SK-N-SH treated with all-trans-retinoic acid at 6 μM for 48 hours (cell line): ENCODE measurements at regions not wholly inside any gene's neighbourhood (a gene's known extent, or its start where the extent isn't known, plus 50 kb on each side); places are given as distances from the start of the nearest gene placed in this dataset.
"Not testable (repeated sequence)": the region's sequence is repeated elsewhere in the genome, so short reads cannot be mapped to it uniquely, and the experiment has no call there.

ENCODE experiments used
- ATAC-seq: fragments of 200-7000 bp; cut with Tn5 transposase; 3 replicates; pipeline ENCODE4 v1.9.1; 2020; ENCODE audit warnings: mild to moderate bottlenecking, moderate library complexity
- BACH2 ChIP-seq: fragments of 250-450 bp; sonication (Bioruptor Pico); IDR thresholded peaks from 2 replicates; pipeline ENCODE4 v1.9.0; 2021; ENCODE audit warnings: mild to moderate bottlenecking, borderline replicate concordance
- CSDC2 ChIP-seq: fragments of 250-450 bp; sonication (Bioruptor Pico); IDR thresholded peaks from 2 replicates; pipeline ENCODE4 v1.5.0; 2020; ENCODE audit warnings: mild to moderate bottlenecking, moderate library complexity
- ESRRG ChIP-seq: fragments of 250-450 bp; sonication (Bioruptor Pico); IDR thresholded peaks from 2 replicates; pipeline ENCODE4 v1.6.1; 2021; ENCODE audit warnings: mild to moderate bottlenecking
- GLIS3 ChIP-seq: fragments of 250-450 bp; sonication (Bioruptor Pico); IDR thresholded peaks from 2 replicates; pipeline ENCODE4 v1.5.0; 2020; ENCODE audit warnings: mild to moderate bottlenecking, moderate library complexity
- PPARA ChIP-seq: fragments of 250-450 bp; sonication (Bioruptor Pico); IDR thresholded peaks from 2 replicates; pipeline ENCODE4 v1.5.0; 2020; ENCODE audit warnings: mild to moderate bottlenecking, borderline replicate concordance
- RARB ChIP-seq: fragments of 250-450 bp; sonication (Bioruptor Pico); IDR thresholded peaks from 2 replicates; pipeline ENCODE4 v1.8.0; 2021; ENCODE audit warnings: mild to moderate bottlenecking, moderate library complexity
- SNAI2 ChIP-seq: fragments of 250-450 bp; sonication (Bioruptor Pico); IDR thresholded peaks from 2 replicates; pipeline ENCODE4 v1.5.0; 2020; ENCODE audit warnings: mild to moderate bottlenecking, moderate library complexity
- TCF4 ChIP-seq: fragments of 250-450 bp; sonication (Bioruptor Pico); IDR thresholded peaks from 2 replicates; pipeline ENCODE4 v1.8.0; 2021; ENCODE audit warnings: mild to moderate bottlenecking, moderate library complexity, borderline replicate concordance
- TOX ChIP-seq: fragments of 250-450 bp; sonication (Bioruptor Pico); IDR thresholded peaks from 2 replicates; pipeline ENCODE4 v1.8.0; 2021; ENCODE audit warnings: mild to moderate bottlenecking, moderate library complexity, borderline replicate concordance
- ZFP3 ChIP-seq: fragments of 250-450 bp; sonication (Bioruptor Pico); IDR thresholded peaks from 2 replicates; pipeline ENCODE4 v1.5.0; 2020; ENCODE audit warnings: mild to moderate bottlenecking, moderate library complexity
- ZFP30 ChIP-seq: fragments of 450-650 bp; formaldehyde crosslinking; IDR thresholded peaks from 2 replicates; pipeline ENCODE4 v1.5.0; 2022; ENCODE audit warnings: mild to moderate bottlenecking, moderate library complexity
- ZNF70 ChIP-seq: fragments of 450-650 bp; formaldehyde crosslinking; IDR thresholded peaks from 2 replicates; pipeline ENCODE4 v1.5.0; 2020; ENCODE audit warnings: mild to moderate bottlenecking, moderate library complexity
- TF ChIP-seq, protein P1 (sequence below): fragments of 250-450 bp; sonication (Bioruptor Pico); IDR thresholded peaks from 2 replicates; pipeline ENCODE4 v1.8.0; 2021; ENCODE audit warnings: low read depth, mild to moderate bottlenecking, moderate library complexity, borderline replicate concordance
- TF ChIP-seq, protein P2 (sequence below): fragments of 250-450 bp; sonication (Bioruptor Pico); IDR thresholded peaks from 2 replicates; pipeline ENCODE4 v1.5.1; 2020; ENCODE audit warnings: low read depth, mild to moderate bottlenecking, moderate library complexity
- TF ChIP-seq, protein P3 (sequence below): fragments of 250-450 bp; sonication (Bioruptor Pico); IDR thresholded peaks from 2 replicates; pipeline ENCODE4 v1.5.1; 2021; ENCODE audit warnings: mild to moderate bottlenecking, moderate library complexity
- TF ChIP-seq, protein P4 (sequence below): fragments of 250-450 bp; sonication (Bioruptor Pico); IDR thresholded peaks from 2 replicates; pipeline ENCODE4 v1.5.0; 2020; ENCODE audit warnings: mild to moderate bottlenecking, moderate library complexity
- TF ChIP-seq, protein P5 (sequence below): fragments of 250-450 bp; sonication (Bioruptor Pico); IDR thresholded peaks from 2 replicates; pipeline ENCODE4 v1.8.0; 2020; ENCODE audit warnings: mild to moderate bottlenecking, moderate library complexity, borderline replicate concordance

DNA sequence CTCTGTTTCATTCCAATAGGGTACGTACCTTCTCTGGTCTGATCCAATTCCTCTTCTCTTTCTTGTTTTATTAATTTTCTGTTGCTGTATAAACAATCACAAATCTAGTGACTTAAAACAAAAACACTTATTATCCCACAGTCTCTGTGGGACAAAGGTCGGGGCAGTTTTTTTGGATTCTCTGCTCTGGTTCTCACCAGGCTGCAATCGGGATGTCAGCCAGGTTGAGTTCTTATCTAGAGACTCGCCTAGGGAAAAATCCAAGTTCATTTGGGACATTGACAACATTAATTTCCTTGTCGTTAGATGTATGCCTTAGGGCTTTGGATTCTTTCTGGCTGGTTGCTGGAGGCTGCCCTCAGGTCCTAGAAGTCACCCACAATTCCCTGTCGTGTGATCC lies 430.5 kb upstream of the RORB start (continued):
- TF ChIP-seq, protein P1, sequence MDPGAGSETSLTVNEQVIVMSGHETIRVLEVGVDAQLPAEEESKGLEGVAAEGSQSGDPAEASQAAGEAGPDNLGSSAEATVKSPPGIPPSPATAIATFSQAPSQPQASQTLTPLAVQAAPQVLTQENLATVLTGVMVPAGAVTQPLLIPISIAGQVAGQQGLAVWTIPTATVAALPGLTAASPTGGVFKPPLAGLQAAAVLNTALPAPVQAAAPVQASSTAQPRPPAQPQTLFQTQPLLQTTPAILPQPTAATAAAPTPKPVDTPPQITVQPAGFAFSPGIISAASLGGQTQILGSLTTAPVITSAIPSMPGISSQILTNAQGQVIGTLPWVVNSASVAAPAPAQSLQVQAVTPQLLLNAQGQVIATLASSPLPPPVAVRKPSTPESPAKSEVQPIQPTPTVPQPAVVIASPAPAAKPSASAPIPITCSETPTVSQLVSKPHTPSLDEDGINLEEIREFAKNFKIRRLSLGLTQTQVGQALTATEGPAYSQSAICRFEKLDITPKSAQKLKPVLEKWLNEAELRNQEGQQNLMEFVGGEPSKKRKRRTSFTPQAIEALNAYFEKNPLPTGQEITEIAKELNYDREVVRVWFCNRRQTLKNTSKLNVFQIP: no peak
- TF ChIP-seq SNAI2 (CRISPR knock-in tag): no peak

DNA sequence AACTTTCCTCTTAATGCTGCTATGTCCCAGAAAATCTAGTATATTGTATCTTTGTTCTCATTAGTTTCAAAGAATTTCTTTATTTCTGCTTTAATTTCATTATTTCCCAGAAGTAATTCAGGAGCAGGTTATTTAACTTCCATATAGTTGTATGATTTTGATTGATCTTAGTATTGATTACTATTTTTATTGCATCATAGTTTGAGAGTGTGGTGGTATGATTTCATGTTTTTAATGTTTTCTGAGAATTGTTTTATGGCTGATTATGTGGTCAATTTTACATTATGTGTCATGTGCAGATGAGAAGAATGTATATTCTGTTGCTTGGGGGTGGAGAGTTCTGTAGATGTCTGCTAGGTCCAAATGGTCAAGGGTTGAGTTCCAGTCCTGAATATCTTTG lies 425.6 kb upstream of the RORB start:
- TF ChIP-seq BACH2 (no peak), SNAI2 (CRISPR knock-in tag) (no peak)
- ATAC-seq: no peak

DNA sequence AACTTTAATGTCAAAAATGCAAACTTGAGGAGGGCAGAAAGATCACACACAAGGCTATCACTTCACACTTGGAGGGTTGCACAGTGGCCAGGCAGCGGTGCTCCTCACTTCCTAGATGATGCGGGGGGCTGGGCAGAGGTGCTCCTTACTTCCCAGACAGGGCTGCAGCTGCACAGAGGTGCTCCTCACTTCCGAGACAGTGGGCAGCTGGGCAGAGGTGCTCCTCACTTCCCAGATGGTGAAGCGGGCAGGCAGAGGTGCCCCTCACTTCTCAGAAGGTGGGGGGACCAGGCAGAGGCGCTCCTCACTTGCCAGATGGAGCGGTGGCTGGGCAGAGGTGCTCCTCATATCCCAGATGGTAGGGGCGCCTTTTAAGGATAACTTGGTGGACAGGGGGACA lies 423.2 kb upstream of the RORB start:
- TF ChIP-seq CSDC2 (CRISPR knock-in tag) (no peak), RARB (CRISPR knock-in tag) (no peak), ZNF70 (no peak), ZFP30 (no peak)
- TF ChIP-seq, protein P2, sequence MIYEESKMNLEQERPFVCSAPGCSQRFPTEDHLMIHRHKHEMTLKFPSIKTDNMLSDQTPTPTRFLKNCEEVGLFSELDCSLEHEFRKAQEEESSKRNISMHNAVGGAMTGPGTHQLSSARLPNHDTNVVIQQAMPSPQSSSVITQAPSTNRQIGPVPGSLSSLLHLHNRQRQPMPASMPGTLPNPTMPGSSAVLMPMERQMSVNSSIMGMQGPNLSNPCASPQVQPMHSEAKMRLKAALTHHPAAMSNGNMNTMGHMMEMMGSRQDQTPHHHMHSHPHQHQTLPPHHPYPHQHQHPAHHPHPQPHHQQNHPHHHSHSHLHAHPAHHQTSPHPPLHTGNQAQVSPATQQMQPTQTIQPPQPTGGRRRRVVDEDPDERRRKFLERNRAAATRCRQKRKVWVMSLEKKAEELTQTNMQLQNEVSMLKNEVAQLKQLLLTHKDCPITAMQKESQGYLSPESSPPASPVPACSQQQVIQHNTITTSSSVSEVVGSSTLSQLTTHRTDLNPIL (CRISPR knock-in tag): no peak
- TF ChIP-seq, protein P3, sequence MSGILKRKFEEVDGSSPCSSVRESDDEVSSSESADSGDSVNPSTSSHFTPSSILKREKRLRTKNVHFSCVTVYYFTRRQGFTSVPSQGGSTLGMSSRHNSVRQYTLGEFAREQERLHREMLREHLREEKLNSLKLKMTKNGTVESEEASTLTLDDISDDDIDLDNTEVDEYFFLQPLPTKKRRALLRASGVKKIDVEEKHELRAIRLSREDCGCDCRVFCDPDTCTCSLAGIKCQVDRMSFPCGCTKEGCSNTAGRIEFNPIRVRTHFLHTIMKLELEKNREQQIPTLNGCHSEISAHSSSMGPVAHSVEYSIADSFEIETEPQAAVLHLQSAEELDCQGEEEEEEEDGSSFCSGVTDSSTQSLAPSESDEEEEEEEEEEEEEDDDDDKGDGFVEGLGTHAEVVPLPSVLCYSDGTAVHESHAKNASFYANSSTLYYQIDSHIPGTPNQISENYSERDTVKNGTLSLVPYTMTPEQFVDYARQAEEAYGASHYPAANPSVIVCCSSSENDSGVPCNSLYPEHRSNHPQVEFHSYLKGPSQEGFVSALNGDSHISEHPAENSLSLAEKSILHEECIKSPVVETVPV (CRISPR knock-in tag): no peak
- ATAC-seq: no peak

DNA sequence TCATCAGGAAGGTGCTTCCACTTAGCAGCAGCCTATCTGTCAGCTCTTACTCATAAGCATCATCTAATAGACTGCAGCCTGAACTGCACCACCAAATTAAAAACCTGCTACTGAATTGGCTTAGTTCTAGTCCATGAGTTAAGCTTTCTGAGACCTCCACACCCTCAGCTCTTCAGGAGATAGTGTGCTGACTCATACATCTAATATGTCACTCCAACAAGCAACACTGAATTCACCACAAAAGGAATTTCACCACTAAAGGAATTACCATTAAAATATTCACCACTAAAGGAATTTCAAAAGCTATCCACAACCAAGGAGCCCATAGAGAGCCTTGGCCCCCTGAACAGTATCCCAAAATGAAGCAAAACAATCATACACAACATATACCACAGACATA lies 418.5 kb upstream of the RORB start:
- ATAC-seq: no peak
- TF ChIP-seq, protein P4, sequence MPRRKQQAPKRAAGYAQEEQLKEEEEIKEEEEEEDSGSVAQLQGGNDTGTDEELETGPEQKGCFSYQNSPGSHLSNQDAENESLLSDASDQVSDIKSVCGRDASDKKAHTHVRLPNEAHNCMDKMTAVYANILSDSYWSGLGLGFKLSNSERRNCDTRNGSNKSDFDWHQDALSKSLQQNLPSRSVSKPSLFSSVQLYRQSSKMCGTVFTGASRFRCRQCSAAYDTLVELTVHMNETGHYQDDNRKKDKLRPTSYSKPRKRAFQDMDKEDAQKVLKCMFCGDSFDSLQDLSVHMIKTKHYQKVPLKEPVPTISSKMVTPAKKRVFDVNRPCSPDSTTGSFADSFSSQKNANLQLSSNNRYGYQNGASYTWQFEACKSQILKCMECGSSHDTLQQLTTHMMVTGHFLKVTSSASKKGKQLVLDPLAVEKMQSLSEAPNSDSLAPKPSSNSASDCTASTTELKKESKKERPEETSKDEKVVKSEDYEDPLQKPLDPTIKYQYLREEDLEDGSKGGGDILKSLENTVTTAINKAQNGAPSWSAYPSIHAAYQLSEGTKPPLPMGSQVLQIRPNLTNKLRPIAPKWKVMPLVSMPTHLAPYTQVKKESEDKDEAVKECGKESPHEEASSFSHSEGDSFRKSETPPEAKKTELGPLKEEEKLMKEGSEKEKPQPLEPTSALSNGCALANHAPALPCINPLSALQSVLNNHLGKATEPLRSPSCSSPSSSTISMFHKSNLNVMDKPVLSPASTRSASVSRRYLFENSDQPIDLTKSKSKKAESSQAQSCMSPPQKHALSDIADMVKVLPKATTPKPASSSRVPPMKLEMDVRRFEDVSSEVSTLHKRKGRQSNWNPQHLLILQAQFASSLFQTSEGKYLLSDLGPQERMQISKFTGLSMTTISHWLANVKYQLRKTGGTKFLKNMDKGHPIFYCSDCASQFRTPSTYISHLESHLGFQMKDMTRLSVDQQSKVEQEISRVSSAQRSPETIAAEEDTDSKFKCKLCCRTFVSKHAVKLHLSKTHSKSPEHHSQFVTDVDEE (CRISPR knock-in tag): no peak
- no peak for TF ChIP-seq BACH2
- TF ChIP-seq ESRRG: no peak
- TF ChIP-seq ZFP3 (CRISPR knock-in tag): no peak

DNA sequence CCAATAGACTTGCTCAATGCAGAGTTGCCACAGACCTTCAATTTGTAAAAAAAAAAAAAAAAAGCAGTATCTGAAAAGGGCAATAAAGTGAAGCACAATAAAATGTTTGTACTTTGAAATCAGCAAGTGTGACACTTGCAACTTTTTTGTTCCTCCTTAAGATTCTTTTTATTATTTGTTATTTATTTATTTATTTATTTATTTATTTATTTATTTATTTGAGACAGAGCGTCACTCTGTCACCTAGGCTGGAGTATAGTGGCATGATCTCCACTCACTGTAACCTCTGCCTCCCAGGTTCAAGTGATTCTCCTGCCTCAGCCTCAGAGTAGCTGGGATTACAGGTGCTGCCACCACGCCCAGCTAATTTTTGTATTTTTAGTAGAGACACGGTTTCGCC lies 416.5 kb upstream of the RORB start:
- ATAC-seq: not testable (repeated sequence)

DNA sequence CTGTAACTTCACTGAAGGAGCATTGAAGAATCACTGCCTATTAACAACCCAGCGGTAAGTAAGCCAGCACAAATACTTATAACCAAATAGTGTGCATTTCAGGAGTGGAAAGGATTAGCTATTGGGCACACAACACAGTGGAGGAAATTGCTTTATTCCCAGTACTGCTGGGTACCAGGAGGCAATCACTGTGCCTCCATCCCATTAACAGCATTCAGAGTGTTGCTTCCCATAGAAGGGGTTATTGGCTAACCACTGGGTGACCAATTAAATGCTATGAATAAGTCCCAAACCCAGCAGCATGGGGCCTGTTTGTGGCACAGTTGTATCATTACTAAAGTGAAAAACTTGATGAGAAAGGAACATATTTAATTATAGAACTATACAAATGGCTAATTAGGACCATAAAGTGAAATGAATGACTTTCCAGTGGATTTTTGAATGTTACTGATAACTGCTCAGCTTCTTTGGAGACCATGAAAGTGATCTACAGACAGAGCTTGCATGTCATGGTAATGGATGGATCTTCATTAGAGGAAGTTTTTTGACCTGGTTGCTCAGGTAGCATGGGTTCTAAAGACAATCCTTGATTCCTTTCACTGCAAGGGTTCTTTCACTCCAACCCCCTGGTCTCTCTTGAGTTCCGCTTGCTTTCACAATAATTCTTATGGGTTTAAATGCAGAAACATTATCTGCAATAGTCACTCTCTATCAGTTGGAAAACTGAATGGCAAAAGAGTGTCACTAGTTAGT lies 413.3 kb upstream of the RORB start:
- ATAC-seq: no peak
- no peak for TF ChIP-seq TCF4 (CRISPR knock-in tag)
- no peak for TF ChIP-seq ESRRG
- TF ChIP-seq, protein P4 (CRISPR knock-in tag): no peak
- no peak for TF ChIP-seq PPARA
- TF ChIP-seq CSDC2 (CRISPR knock-in tag): no peak
- TF ChIP-seq, protein P5, sequence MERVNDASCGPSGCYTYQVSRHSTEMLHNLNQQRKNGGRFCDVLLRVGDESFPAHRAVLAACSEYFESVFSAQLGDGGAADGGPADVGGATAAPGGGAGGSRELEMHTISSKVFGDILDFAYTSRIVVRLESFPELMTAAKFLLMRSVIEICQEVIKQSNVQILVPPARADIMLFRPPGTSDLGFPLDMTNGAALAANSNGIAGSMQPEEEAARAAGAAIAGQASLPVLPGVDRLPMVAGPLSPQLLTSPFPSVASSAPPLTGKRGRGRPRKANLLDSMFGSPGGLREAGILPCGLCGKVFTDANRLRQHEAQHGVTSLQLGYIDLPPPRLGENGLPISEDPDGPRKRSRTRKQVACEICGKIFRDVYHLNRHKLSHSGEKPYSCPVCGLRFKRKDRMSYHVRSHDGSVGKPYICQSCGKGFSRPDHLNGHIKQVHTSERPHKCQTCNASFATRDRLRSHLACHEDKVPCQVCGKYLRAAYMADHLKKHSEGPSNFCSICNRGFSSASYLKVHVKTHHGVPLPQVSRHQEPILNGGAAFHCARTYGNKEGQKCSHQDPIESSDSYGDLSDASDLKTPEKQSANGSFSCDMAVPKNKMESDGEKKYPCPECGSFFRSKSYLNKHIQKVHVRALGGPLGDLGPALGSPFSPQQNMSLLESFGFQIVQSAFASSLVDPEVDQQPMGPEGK (CRISPR knock-in tag): no peak
- TF ChIP-seq, protein P3 (CRISPR knock-in tag): no peak
- no peak for TF ChIP-seq TOX (CRISPR knock-in tag)
- no peak for TF ChIP-seq SNAI2 (CRISPR knock-in tag)
- TF ChIP-seq ZFP30: no peak
- TF ChIP-seq BACH2: no peak
- no peak for TF ChIP-seq GLIS3 (CRISPR knock-in tag)

DNA sequence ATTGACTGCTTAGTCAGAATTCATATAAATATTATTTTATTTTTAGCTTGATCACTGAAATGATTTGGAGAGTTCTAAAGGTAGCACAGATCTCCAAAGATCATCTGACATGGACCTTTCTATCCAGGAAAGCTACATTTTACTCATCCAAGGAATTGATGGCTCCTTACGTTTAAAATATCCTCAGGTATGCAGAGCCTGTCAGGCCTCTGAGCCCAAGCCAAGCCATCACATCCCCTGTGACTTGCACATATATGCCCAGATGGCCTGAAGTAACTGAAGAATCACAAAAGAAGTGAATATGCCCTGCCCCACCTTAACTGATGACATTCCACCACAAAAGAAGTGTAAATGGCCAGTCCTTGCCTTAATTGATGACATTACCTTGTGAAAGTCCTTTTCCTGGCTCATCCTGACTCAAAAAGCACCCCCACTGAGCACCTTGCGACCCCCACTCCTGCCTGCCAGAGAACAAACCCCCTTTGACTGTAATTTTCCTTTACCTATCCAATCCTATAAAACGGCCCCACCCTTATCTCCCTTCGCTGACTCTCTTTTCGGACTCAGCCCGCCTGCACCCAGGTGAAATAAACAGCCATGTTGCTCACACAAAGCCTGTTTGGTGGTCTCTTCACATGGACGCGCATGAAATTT lies 411.6 kb upstream of the RORB start:
- ATAC-seq: not testable (repeated sequence)
